H1 (cell line): ENCODE measurements at regions not wholly inside any gene's neighbourhood (a gene's known extent, or its start where the extent isn't known, plus 50 kb on each side); places are given as distances from the start of the nearest gene placed in this dataset.

Source experiments
- CTCF ChIA-PET: fragments of 300-600 bp; sonication (Branson Sonifier 250); formaldehyde crosslinking; loops from one replicate; lab custom pipeline; 2021; ENCODE audit not compliant: partially characterized antibody; lab: Charles Lee
- POLR2A ChIA-PET: fragments of 300-600 bp; sonication (Branson Sonifier 250); formaldehyde crosslinking; loops from one replicate; lab custom pipeline; 2021; ENCODE audit warnings: inconsistent platforms; ENCODE audit not compliant: partially characterized antibody; lab: Charles Lee
- DNase-seq, 2 experiments: peaks; one replicate each; pipeline versions ENCODE4 v3.0.0 to v3.0.0-alpha.2; 2010 to 2022; ENCODE audit warnings: low spot score in 2 of 2, low read depth in 1 of 2, mixed read lengths in 1 of 2
- FAIRE-seq: peaks from 2 replicates; lab custom pipeline; 2011; peaks lifted over from hg19 to GRCh38; lab: Jason Lieb, UNC
- H2AFZ ChIP-seq: 2 replicates; pipeline ENCODE4 v1.8.1; 2012; ENCODE audit warnings: low read length, inconsistent platforms
- H2AK5ac ChIP-seq: 2 replicates; pipeline ENCODE4 v1.6.1; 2013; ENCODE audit warnings: low read depth, low read length
- H2BK120ac ChIP-seq: replicated peaks from 2 replicates; pipeline ENCODE3; 2013; ENCODE audit warnings: low read depth, low read length, inconsistent platforms
- H2BK12ac ChIP-seq: 2 replicates; pipeline ENCODE4 v1.6.1; 2013; ENCODE audit warnings: low read depth, low read length
- H2BK15ac ChIP-seq: 2 replicates; pipeline ENCODE4 v1.6.1; 2013; ENCODE audit warnings: low read length
- H2BK20ac ChIP-seq: 2 replicates; pipeline ENCODE4 v1.6.1; 2013; ENCODE audit warnings: low read length
- H2BK5ac ChIP-seq: 2 replicates; pipeline ENCODE4 v1.6.1; 2013; ENCODE audit warnings: low read depth, low read length
- H3K14ac ChIP-seq: 2 replicates; pipeline ENCODE4 v1.6.1; 2013; ENCODE audit warnings: inconsistent platforms; ENCODE audit not compliant: insufficient read length
- H3K18ac ChIP-seq: 2 replicates; pipeline ENCODE4 v1.6.1; 2013; ENCODE audit warnings: low read length; ENCODE audit errors: extremely low read depth
- H3K23ac ChIP-seq: 2 replicates; pipeline ENCODE4 v1.6.1; 2013; ENCODE audit warnings: inconsistent platforms; ENCODE audit not compliant: insufficient read length
- H3K23me2 ChIP-seq: 2 replicates; pipeline ENCODE4 v1.6.1; 2013; ENCODE audit warnings: low read depth, low read length
- H3K27ac ChIP-seq: 2 replicates; pipeline ENCODE4 v1.6.1; 2011; ENCODE audit warnings: low read depth, low read length, inconsistent platforms
- H3K27me3 ChIP-seq, 4 experiments: replicated peaks in 1 of 4; 1 replicate in 1 of 4; 2 replicates in 3 of 4; pipeline versions ENCODE4 v1.6.1 to v1.8.1; 2011 to 2013; ENCODE audit warnings: low read length in 3 of 4, mild to moderate bottlenecking in 3 of 4, inconsistent platforms in 2 of 4, mixed read lengths in 2 of 4, moderate library complexity in 1 of 4; ENCODE audit not compliant: control insufficient read depth in 3 of 4, insufficient read depth in 3 of 4; ENCODE audit errors: extremely low read depth in 1 of 4
- H3K36me3 ChIP-seq, 4 experiments: 2 replicates each; pipeline versions ENCODE4 v1.6.1 to v1.8.1; 2011 to 2013; ENCODE audit warnings: mild to moderate bottlenecking in 4 of 4, low read length in 3 of 4, moderate library complexity in 2 of 4, control low read depth in 1 of 4, inconsistent platforms in 1 of 4; ENCODE audit not compliant: insufficient read depth in 4 of 4, control insufficient read depth in 2 of 4
- H3K4ac ChIP-seq: replicated peaks from 2 replicates; pipeline ENCODE3; 2013; ENCODE audit warnings: low read length, low read depth, mixed read lengths, inconsistent platforms; ENCODE audit not compliant: insufficient read length
- H3K4me1 ChIP-seq, 4 experiments: replicated peaks in 1 of 4; 1 replicate in 1 of 4; 2 replicates in 3 of 4; pipeline versions ENCODE4 v1.6.1 to v1.8.1; 2011 to 2013; ENCODE audit warnings: low read length in 3 of 4, inconsistent platforms in 2 of 4, mixed read lengths in 1 of 4; ENCODE audit not compliant: insufficient read depth in 4 of 4, control insufficient read depth in 3 of 4
- H3K4me2 ChIP-seq, 2 experiments: 2 replicates each; pipeline versions ENCODE4 v1.6.1 to v1.8.1; 2011 to 2013; ENCODE audit warnings: low read depth in 2 of 2, low read length in 2 of 2, control low read depth in 1 of 2, inconsistent platforms in 1 of 2, mild to moderate bottlenecking in 1 of 2; ENCODE audit not compliant: insufficient read depth in 1 of 2
- H3K4me3 ChIP-seq, 4 experiments: fragments of 200-600, 300-600 bp in 1 of 4; sonication (generic), shearing (Covaris generic), sonication (Bioruptor Twin) in 1 of 4; 2 replicates each; pipeline versions ENCODE4 v1.5.1 to v1.8.1; 2011 to 2016; ENCODE audit warnings: low read length in 4 of 4, low read depth in 3 of 4, control low read depth in 2 of 4, inconsistent platforms in 2 of 4, mild to moderate bottlenecking in 2 of 4, mixed read lengths in 1 of 4, moderate library complexity in 1 of 4; ENCODE audit not compliant: insufficient read depth in 2 of 4; ENCODE audit errors: extremely low read depth in 1 of 4
- H3K56ac ChIP-seq: replicated peaks from 2 replicates; pipeline ENCODE3; 2013; ENCODE audit warnings: low read depth, mild to moderate bottlenecking, mixed read lengths, low read length, inconsistent platforms; ENCODE audit not compliant: insufficient read length
- H3K79me1 ChIP-seq: 2 replicates; pipeline ENCODE4 v1.6.1; 2013; ENCODE audit warnings: low read depth, low read length, control low read depth
- H3K79me2 ChIP-seq, 2 experiments: 2 replicates each; pipeline versions ENCODE4 v1.6.1 to v1.8.1; 2012 to 2013; ENCODE audit warnings: low read length in 2 of 2, mild to moderate bottlenecking in 2 of 2, inconsistent platforms in 1 of 2; ENCODE audit not compliant: insufficient read depth in 2 of 2, control insufficient read depth in 1 of 2
- H3K9ac ChIP-seq, 4 experiments: replicated peaks in 1 of 4; 1 replicate in 1 of 4; 2 replicates in 3 of 4; pipeline versions ENCODE4 v1.6.1 to v1.8.1; 2011 to 2013; ENCODE audit warnings: low read depth in 3 of 4, low read length in 3 of 4, control low read depth in 2 of 4, mild to moderate bottlenecking in 2 of 4, moderate library complexity in 2 of 4, inconsistent platforms in 1 of 4; ENCODE audit errors: extremely low read depth in 1 of 4
- H3K9me3 ChIP-seq, 2 experiments: 2 replicates each; pipeline versions ENCODE4 v1.6.1 to v1.8.1; 2012 to 2013; ENCODE audit warnings: mild to moderate bottlenecking in 2 of 2, moderate library complexity in 2 of 2, control low read depth in 1 of 2, inconsistent platforms in 1 of 2, low read depth in 1 of 2, low read length in 1 of 2, mixed read lengths in 1 of 2; ENCODE audit not compliant: insufficient read depth in 2 of 2
- H4K20me1 ChIP-seq, 2 experiments: replicated peaks in 1 of 2; 2 replicates each; pipeline versions ENCODE3 to v1.8.1; 2011 to 2013; ENCODE audit warnings: inconsistent platforms in 2 of 2, low read length in 2 of 2, mild to moderate bottlenecking in 1 of 2; ENCODE audit not compliant: insufficient read depth in 2 of 2, control insufficient read depth in 1 of 2
- H4K5ac ChIP-seq: 2 replicates; pipeline ENCODE4 v1.6.1; 2013; ENCODE audit warnings: low read length, low read depth, mixed read lengths, inconsistent platforms; ENCODE audit not compliant: insufficient read length
- H4K8ac ChIP-seq: 2 replicates; pipeline ENCODE4 v1.8.0; 2013; ENCODE audit warnings: mild to moderate bottlenecking, moderate library complexity, low read length, inconsistent platforms; ENCODE audit not compliant: insufficient read depth; ENCODE audit errors: extremely low read depth
- H4K91ac ChIP-seq: replicated peaks from 2 replicates; pipeline ENCODE3; 2013; ENCODE audit warnings: low read length, mixed read lengths, inconsistent platforms; ENCODE audit not compliant: insufficient read length
- CTCF ChIP-seq, 3 experiments: IDR thresholded peaks; 1 replicate in 2 of 3; 2 replicates in 1 of 3; pipeline versions ENCODE4 v1.5.1 to v1.6.1; 2011; ENCODE audit warnings: low read length in 3 of 3, mild to moderate bottlenecking in 3 of 3, inconsistent platforms in 2 of 3, low read depth in 1 of 3, moderate library complexity in 1 of 3; ENCODE audit not compliant: insufficient read depth in 1 of 3; ENCODE audit errors: control extremely low read depth in 1 of 3
- KDM4A ChIP-seq: IDR thresholded peaks from one replicate; pipeline ENCODE4 v1.7.1; 2012; ENCODE audit warnings: low read depth, mild to moderate bottlenecking, moderate library complexity, low read length, inconsistent platforms; ENCODE audit not compliant: severe bottlenecking
- WGBS, 2 experiments: shearing (Covaris generic) in 1 of 2; methylation state at CpG; one replicate each; pipeline versions ENCODE4 v1.1.6 to v1.1.7; 2013 to 2015; ENCODE audit warnings: low lambda C conversion rate in 2 of 2, mixed read lengths in 2 of 2, inconsistent platforms in 1 of 2, low coverage in 1 of 2, missing lambda C conversion rate in 1 of 2; ENCODE audit not compliant: insufficient replicate concordance in 2 of 2, insufficient coverage in 1 of 2, insufficient read length in 1 of 2; ENCODE audit errors: extremely low coverage in 1 of 2, missing lambda C conversion rate in 1 of 2; 5-methylcytosine and 5-hydroxymethylcytosine counted together

- no peak overlapping the region for H3K4me2 ChIP-seq
- H3K4me3 ChIP-seq, result no peak overlapping the region
- H2BK120ac ChIP-seq, result no peak overlapping the region
- no peak overlapping the region for H2AK5ac ChIP-seq
- no peak overlapping the region for H2AFZ ChIP-seq
- peaks cover 6 to 15% (median 12%) of the 10 kb centered on the region in 4 experiments for H3K4me1 ChIP-seq
- H3K36me3 ChIP-seq, result no peaks in the 10 kb centered on the region
- no peaks in the 10 kb centered on the region for H3K79me1 ChIP-seq
- no peak overlapping the region for H3K56ac ChIP-seq
- no peak for FAIRE-seq
- no peaks in the 10 kb centered on the region for H3K27me3 ChIP-seq
- no peak overlapping the region for H3K27ac ChIP-seq
- H4K91ac ChIP-seq, result no peak overlapping the region
- H4K20me1 ChIP-seq, result no peaks in the 10 kb centered on the region
- H3K23me2 ChIP-seq, result no peaks in the 10 kb centered on the region
- H2BK12ac ChIP-seq, result no peak overlapping the region
- WGBS, 2 experiments, result 94% methylated on average over 4 of the region's 4 CpGs; no CpG with 5 or more reads in 1 of the 2 experiments
- H3K23ac ChIP-seq, result no peak overlapping the region
- no peaks in the 10 kb centered on the region for H3K9me3 ChIP-seq
- no peak overlapping the region for H3K9ac ChIP-seq
- H3K14ac ChIP-seq, result no peak overlapping the region
- DNase-seq, result no peak
- no peak overlapping the region for H4K8ac ChIP-seq
- H3K79me2 ChIP-seq, result no peaks in the 10 kb centered on the region
- H4K5ac ChIP-seq, result no peak overlapping the region
- H2BK20ac ChIP-seq, result 0 out of 2 replicates have a peak overlapping the region, but pooled peaks have one; percentile 5
- CTCF ChIA-PET, result no interaction called here
- H2BK15ac ChIP-seq, result no peak overlapping the region
- H2BK5ac ChIP-seq, result no peak overlapping the region
- H3K4ac ChIP-seq, result no peak overlapping the region
- POLR2A ChIA-PET, result no interaction called here
- H3K18ac ChIP-seq, result no peak overlapping the region
- TF ChIP-seq CTCF (IDR thresholded peaks at IDR 0.05; ENCODE audit: control extremely low read depth in 1 of 3, insufficient read depth in 1 of 3, low read depth in 1 of 3, low read length in 3 of 3) (no peak), KDM4A (no peak)
Observed at GRCh38 chr13:40386586-40386985, 279.9 kb downstream of the FOXO1 start.
